ENCODE measurements at regions not wholly inside any gene's neighbourhood (a gene's known extent, or its start where the extent isn't known, plus 50 kb on each side); places are given as distances from the start of the nearest gene placed in this dataset.

DNA sequence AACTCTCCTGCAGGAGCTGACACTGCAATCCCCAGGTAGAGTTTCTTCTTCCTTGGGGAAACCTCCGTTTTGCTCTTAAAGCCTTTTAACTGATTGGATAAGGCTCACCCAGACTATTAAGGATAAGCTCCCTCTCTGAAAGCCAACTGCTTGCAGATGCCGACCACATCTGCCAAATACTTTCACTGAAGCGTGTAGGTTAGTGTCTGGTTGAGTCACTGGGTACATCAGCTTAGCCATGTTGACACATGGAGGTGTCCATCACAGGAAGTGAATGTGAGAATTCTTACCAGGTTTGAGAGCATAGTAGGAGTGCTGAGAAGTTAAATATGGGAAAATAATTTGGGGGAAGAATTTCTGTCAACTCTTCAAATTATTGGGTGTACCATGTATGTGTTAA lies 202.0 kb downstream of the AJAP1 start:
- TF ChIP-seq RAD21 (IDR thresholded peaks at IDR 0.05; ENCODE audit: insufficient read depth, low read depth, low read length) (no peak), POLR2A (IDR thresholded peaks at IDR 0.05; ENCODE audit: low read depth, low read length) (no peak), POLR2AphosphoS5 (IDR thresholded peaks at IDR 0.05; ENCODE audit: low read length) (no peak), CHD4 (IDR thresholded peaks at IDR 0.05) (no peak), LARP7 (IDR thresholded peaks at IDR 0.05) (no peak), SMC3 (IDR thresholded peaks at IDR 0.05; ENCODE audit: borderline replicate concordance, low read length) (no peak), NRF1 (conservative IDR thresholded peaks at IDR 0.05; ENCODE audit: low read depth, low read length) (no peak), RCOR1 (conservative IDR thresholded peaks at IDR 0.05; ENCODE audit: low read depth, low read length) (no peak), ZBED1 (IDR thresholded peaks at IDR 0.05; ENCODE audit: borderline replicate concordance) (no peak), POLR2AphosphoS2 (IDR thresholded peaks at IDR 0.05; ENCODE audit: low read depth, low read length) (no peak)
- TF ChIP-seq, protein P1, sequence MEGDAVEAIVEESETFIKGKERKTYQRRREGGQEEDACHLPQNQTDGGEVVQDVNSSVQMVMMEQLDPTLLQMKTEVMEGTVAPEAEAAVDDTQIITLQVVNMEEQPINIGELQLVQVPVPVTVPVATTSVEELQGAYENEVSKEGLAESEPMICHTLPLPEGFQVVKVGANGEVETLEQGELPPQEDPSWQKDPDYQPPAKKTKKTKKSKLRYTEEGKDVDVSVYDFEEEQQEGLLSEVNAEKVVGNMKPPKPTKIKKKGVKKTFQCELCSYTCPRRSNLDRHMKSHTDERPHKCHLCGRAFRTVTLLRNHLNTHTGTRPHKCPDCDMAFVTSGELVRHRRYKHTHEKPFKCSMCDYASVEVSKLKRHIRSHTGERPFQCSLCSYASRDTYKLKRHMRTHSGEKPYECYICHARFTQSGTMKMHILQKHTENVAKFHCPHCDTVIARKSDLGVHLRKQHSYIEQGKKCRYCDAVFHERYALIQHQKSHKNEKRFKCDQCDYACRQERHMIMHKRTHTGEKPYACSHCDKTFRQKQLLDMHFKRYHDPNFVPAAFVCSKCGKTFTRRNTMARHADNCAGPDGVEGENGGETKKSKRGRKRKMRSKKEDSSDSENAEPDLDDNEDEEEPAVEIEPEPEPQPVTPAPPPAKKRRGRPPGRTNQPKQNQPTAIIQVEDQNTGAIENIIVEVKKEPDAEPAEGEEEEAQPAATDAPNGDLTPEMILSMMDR (IDR thresholded peaks at IDR 0.05 in 2 of 3, conservative IDR thresholded peaks at IDR 0.05 in 1 of 3; ENCODE audit: control insufficient read depth in 2 of 3, extremely low read depth in 1 of 3, insufficient read depth in 1 of 3, low read depth in 3 of 3, low read length in 3 of 3): no peak
- TF ChIP-seq, protein P2, sequence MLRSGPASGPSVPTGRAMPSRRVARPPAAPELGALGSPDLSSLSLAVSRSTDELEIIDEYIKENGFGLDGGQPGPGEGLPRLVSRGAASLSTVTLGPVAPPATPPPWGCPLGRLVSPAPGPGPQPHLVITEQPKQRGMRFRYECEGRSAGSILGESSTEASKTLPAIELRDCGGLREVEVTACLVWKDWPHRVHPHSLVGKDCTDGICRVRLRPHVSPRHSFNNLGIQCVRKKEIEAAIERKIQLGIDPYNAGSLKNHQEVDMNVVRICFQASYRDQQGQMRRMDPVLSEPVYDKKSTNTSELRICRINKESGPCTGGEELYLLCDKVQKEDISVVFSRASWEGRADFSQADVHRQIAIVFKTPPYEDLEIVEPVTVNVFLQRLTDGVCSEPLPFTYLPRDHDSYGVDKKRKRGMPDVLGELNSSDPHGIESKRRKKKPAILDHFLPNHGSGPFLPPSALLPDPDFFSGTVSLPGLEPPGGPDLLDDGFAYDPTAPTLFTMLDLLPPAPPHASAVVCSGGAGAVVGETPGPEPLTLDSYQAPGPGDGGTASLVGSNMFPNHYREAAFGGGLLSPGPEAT (IDR thresholded peaks at IDR 0.05; ENCODE audit: low read depth): no peak
- TF ChIP-seq, protein P3, sequence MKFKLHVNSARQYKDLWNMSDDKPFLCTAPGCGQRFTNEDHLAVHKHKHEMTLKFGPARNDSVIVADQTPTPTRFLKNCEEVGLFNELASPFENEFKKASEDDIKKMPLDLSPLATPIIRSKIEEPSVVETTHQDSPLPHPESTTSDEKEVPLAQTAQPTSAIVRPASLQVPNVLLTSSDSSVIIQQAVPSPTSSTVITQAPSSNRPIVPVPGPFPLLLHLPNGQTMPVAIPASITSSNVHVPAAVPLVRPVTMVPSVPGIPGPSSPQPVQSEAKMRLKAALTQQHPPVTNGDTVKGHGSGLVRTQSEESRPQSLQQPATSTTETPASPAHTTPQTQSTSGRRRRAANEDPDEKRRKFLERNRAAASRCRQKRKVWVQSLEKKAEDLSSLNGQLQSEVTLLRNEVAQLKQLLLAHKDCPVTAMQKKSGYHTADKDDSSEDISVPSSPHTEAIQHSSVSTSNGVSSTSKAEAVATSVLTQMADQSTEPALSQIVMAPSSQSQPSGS (IDR thresholded peaks at IDR 0.05; ENCODE audit: low read length): no peak
- TF ChIP-seq, protein P4, sequence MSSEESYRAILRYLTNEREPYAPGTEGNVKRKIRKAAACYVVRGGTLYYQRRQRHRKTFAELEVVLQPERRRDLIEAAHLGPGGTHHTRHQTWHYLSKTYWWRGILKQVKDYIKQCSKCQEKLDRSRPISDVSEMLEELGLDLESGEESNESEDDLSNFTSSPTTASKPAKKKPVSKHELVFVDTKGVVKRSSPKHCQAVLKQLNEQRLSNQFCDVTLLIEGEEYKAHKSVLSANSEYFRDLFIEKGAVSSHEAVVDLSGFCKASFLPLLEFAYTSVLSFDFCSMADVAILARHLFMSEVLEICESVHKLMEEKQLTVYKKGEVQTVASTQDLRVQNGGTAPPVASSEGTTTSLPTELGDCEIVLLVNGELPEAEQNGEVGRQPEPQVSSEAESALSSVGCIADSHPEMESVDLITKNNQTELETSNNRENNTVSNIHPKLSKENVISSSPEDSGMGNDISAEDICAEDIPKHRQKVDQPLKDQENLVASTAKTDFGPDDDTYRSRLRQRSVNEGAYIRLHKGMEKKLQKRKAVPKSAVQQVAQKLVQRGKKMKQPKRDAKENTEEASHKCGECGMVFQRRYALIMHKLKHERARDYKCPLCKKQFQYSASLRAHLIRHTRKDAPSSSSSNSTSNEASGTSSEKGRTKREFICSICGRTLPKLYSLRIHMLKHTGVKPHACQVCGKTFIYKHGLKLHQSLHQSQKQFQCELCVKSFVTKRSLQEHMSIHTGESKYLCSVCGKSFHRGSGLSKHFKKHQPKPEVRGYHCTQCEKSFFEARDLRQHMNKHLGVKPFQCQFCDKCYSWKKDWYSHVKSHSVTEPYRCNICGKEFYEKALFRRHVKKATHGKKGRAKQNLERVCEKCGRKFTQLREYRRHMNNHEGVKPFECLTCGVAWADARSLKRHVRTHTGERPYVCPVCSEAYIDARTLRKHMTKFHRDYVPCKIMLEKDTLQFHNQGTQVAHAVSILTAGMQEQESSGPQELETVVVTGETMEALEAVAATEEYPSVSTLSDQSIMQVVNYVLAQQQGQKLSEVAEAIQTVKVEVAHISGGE (CRISPR knock-in tag; IDR thresholded peaks at IDR 0.05): no peak
